ENCODE measurements at regions not wholly inside any gene's neighbourhood (a gene's known extent, or its start where the extent isn't known, plus 50 kb on each side); places are given as distances from the start of the nearest gene placed in this dataset.
A peak's percentile ranks its signal among the peaks of the same experiment; 100 is the strongest.
"Not testable (repeated sequence)": the region's sequence is repeated elsewhere in the genome, so short reads cannot be mapped to it uniquely, and the experiment has no call there.

GRCh38 chr17:31733326-31733725 is 125.7 kb downstream of the COPRS start:
- H3K9me3 ChIP-seq = no peaks in the 10 kb centered on the region
- H3K27me3 ChIP-seq (replicated peaks; ENCODE audit: insufficient read depth) = no peaks in the 10 kb centered on the region
- no peak overlapping the region for H3K27ac ChIP-seq
- peaks cover 4 to 29% of the 10 kb centered on the region in 2 donors for H3K4me1 ChIP-seq (ENCODE audit: control insufficient read depth in 1 of 2, low read depth in 2 of 2)
- ATAC-seq (ENCODE audit: insufficient number of reproducible peaks, low FRiP score, low read depth) (no peak), DNase-seq (ENCODE audit: low spot score) (no peak)
- no peak overlapping the region for H3K4me3 ChIP-seq
- H3K36me3 ChIP-seq = no peaks in the 10 kb centered on the region
- no peak for TF ChIP-seq CTCF (IDR thresholded peaks at IDR 0.05)

- H3K9me3 ChIP-seq; H3K36me3 ChIP-seq; H3K4me3 ChIP-seq; DNase-seq (ENCODE audit: low spot score); H3K27me3 ChIP-seq (replicated peaks; ENCODE audit: insufficient read depth); ATAC-seq (ENCODE audit: insufficient number of reproducible peaks, low FRiP score, low read depth): not testable (repeated sequence)
- Histone ChIP-seq H3K27ac (peak overlapping the region; percentile 61 to 74), H3K4me1 (ENCODE audit: control insufficient read depth in 1 of 2, low read depth in 2 of 2) (peaks cover 0 to 19% of the 10 kb centered on the region in 2 donors)
Observed at GRCh38 chr17:31731585-31732154, 127.4 kb downstream of the COPRS start.

- DNase-seq (ENCODE audit: low spot score) = no peak
- H3K9me3 ChIP-seq = no peaks in the 10 kb centered on the region
- H3K27ac ChIP-seq = peak overlapping the region; percentile 61 to 74
- no peak for ATAC-seq (ENCODE audit: insufficient number of reproducible peaks, low FRiP score, low read depth)
- H3K36me3 ChIP-seq = no peaks in the 10 kb centered on the region
- H3K4me3 ChIP-seq = no peak overlapping the region
- no peaks in the 10 kb centered on the region for H3K27me3 ChIP-seq (replicated peaks; ENCODE audit: insufficient read depth)
- no peak for TF ChIP-seq CTCF (IDR thresholded peaks at IDR 0.05)
- H3K4me1 ChIP-seq (ENCODE audit: control insufficient read depth in 1 of 2, low read depth in 2 of 2) = peaks cover 0 to 14% of the 10 kb centered on the region in 2 donors
Observed at GRCh38 chr17:31731118-31731517, 127.9 kb downstream of the COPRS start.

GRCh38 chr17:31726980-31727427 is 132.0 kb downstream of the COPRS start:
- Histone ChIP-seq H3K27me3 (replicated peaks; ENCODE audit: insufficient read depth) (no peaks in the 10 kb centered on the region), H3K36me3 (no peaks in the 10 kb centered on the region), H3K4me1 (ENCODE audit: control insufficient read depth in 1 of 2, low read depth in 2 of 2) (peaks cover 14 to 46% of the 10 kb centered on the region in 2 donors), H3K9me3 (no peaks in the 10 kb centered on the region), H3K4me3 (no peak overlapping the region), H3K27ac (no peak overlapping the region)
- ATAC-seq (ENCODE audit: insufficient number of reproducible peaks, low FRiP score, low read depth) = no peak
- DNase-seq (ENCODE audit: low spot score) = no peak
- TF ChIP-seq CTCF (IDR thresholded peaks at IDR 0.05) = no peak

- no peak for TF ChIP-seq CTCF (IDR thresholded peaks at IDR 0.05)
- Histone ChIP-seq H3K4me3 (no peak overlapping the region), H3K4me1 (ENCODE audit: control insufficient read depth in 1 of 2, low read depth in 2 of 2) (peaks cover 22 to 40% of the 10 kb centered on the region in 2 donors), H3K36me3 (no peaks in the 10 kb centered on the region), H3K27me3 (replicated peaks; ENCODE audit: insufficient read depth) (no peaks in the 10 kb centered on the region), H3K27ac (peak overlapping the region in 1 of 2 donors; percentile 18), H3K9me3 (no peaks in the 10 kb centered on the region)
- DNase-seq (ENCODE audit: low spot score) (no peak), ATAC-seq (ENCODE audit: insufficient number of reproducible peaks, low FRiP score, low read depth) (no peak)
Observed at GRCh38 chr17:31724619-31725018, 134.4 kb downstream of the COPRS start.

- ATAC-seq (ENCODE audit: insufficient number of reproducible peaks, low FRiP score, low read depth) = no peak
- Histone ChIP-seq H3K4me1 (ENCODE audit: control insufficient read depth in 1 of 2, low read depth in 2 of 2) (peaks cover 22 to 40% of the 10 kb centered on the region in 2 donors), H3K27me3 (replicated peaks; ENCODE audit: insufficient read depth) (no peaks in the 10 kb centered on the region), H3K9me3 (no peaks in the 10 kb centered on the region), H3K4me3 (no peak overlapping the region), H3K27ac (peak overlapping the region in 1 of 2 donors; percentile 18), H3K36me3 (no peaks in the 10 kb centered on the region)
- no peak for TF ChIP-seq CTCF (IDR thresholded peaks at IDR 0.05)
- DNase-seq (ENCODE audit: low spot score) = no peak
Observed at GRCh38 chr17:31724026-31724425, 135.0 kb downstream of the COPRS start.
